H9 (cell line): ENCODE measurements at regions not wholly inside any gene's neighbourhood (a gene's known extent, or its start where the extent isn't known, plus 50 kb on each side); places are given as distances from the start of the nearest gene placed in this dataset.

Experiments used
- DNase-seq: peaks from one replicate; pipeline ENCODE4 v3.0.0-alpha.2; 2017
- H2AFZ ChIP-seq: one replicate; pipeline ENCODE4 v1.6.1; 2013; ENCODE audit warnings: mild to moderate bottlenecking, low read length, control low read depth, moderate library complexity
- H2AK5ac ChIP-seq: 2 replicates; pipeline ENCODE4 v1.6.1; 2013; ENCODE audit warnings: low read length, control low read depth, mixed read lengths; ENCODE audit not compliant: insufficient read length
- H2BK120ac ChIP-seq: one replicate; pipeline ENCODE4 v1.6.1; 2013; ENCODE audit warnings: low read depth, mild to moderate bottlenecking, low read length, control low read depth, inconsistent platforms; ENCODE audit not compliant: poor library complexity, severe bottlenecking
- H2BK12ac ChIP-seq: 2 replicates; pipeline ENCODE4 v1.6.1; 2013; ENCODE audit warnings: low read length, control low read depth, mixed read lengths, low read depth; ENCODE audit not compliant: insufficient read length
- H2BK15ac ChIP-seq: 2 replicates; pipeline ENCODE4 v1.6.1; 2013; ENCODE audit warnings: low read depth, low read length, control low read depth
- H2BK20ac ChIP-seq: one replicate; pipeline ENCODE4 v1.6.1; 2013; ENCODE audit warnings: low read depth, mild to moderate bottlenecking, low read length, control low read depth, inconsistent platforms; ENCODE audit not compliant: poor library complexity, severe bottlenecking
- H2BK5ac ChIP-seq: 2 replicates; pipeline ENCODE4 v1.6.1; 2013; ENCODE audit warnings: low read length, control low read depth, mixed read lengths; ENCODE audit not compliant: insufficient read length
- H3K14ac ChIP-seq: 2 replicates; pipeline ENCODE4 v1.6.1; 2013; ENCODE audit warnings: low read length, control low read depth; ENCODE audit not compliant: insufficient read depth
- H3K18ac ChIP-seq: 2 replicates; pipeline ENCODE4 v1.6.1; 2013; ENCODE audit warnings: low read depth, mild to moderate bottlenecking, mixed read lengths, low read length, control low read depth; ENCODE audit not compliant: insufficient read length
- H3K23ac ChIP-seq: 2 replicates; pipeline ENCODE4 v1.6.1; 2013; ENCODE audit warnings: low read length, control low read depth, mixed read lengths, low read depth; ENCODE audit not compliant: insufficient read length
- H3K23me2 ChIP-seq: 2 replicates; pipeline ENCODE4 v1.6.1; 2013; ENCODE audit warnings: low read depth, mild to moderate bottlenecking, mixed read lengths, low read length, control low read depth; ENCODE audit not compliant: insufficient read length, poor library complexity, severe bottlenecking
- H3K27ac ChIP-seq: 2 replicates; pipeline ENCODE4 v1.5.1; 2013; ENCODE audit warnings: low read length, control low read depth, mixed read lengths, low read depth; ENCODE audit not compliant: insufficient read length
- H3K27me3 ChIP-seq: 2 replicates; pipeline ENCODE4 v1.6.1; 2013; ENCODE audit warnings: low read length, control low read depth, inconsistent platforms; ENCODE audit not compliant: insufficient read depth
- H3K4ac ChIP-seq: 2 replicates; pipeline ENCODE4 v1.6.1; 2013; ENCODE audit warnings: low read depth, mild to moderate bottlenecking, control low read depth, inconsistent platforms, low read length, moderate library complexity
- H3K4me1 ChIP-seq: 2 replicates; pipeline ENCODE4 v1.6.1; 2013; ENCODE audit warnings: low read length, control low read depth, inconsistent platforms; ENCODE audit not compliant: insufficient read depth
- H3K4me2 ChIP-seq: 2 replicates; pipeline ENCODE4 v1.6.1; 2013; ENCODE audit warnings: low read length, control low read depth, mixed read lengths; ENCODE audit not compliant: insufficient read length, insufficient read depth
- H3K56ac ChIP-seq: 2 replicates; pipeline ENCODE4 v1.6.1; 2013; ENCODE audit warnings: low read depth, mild to moderate bottlenecking, mixed read lengths, low read length, control low read depth; ENCODE audit not compliant: insufficient read length
- H3K79me1 ChIP-seq: 2 replicates; pipeline ENCODE4 v1.6.1; 2013; ENCODE audit warnings: low read depth, mild to moderate bottlenecking, moderate library complexity, low read length, control low read depth, inconsistent platforms; ENCODE audit not compliant: insufficient read depth, poor library complexity, severe bottlenecking
- H3K79me2 ChIP-seq: 2 replicates; pipeline ENCODE4 v1.6.1; 2013; ENCODE audit warnings: low read length, control low read depth, inconsistent platforms; ENCODE audit not compliant: insufficient read depth
- H3K9ac ChIP-seq: 2 replicates; pipeline ENCODE4 v1.6.1; 2013; ENCODE audit warnings: low read length, control low read depth, mixed read lengths; ENCODE audit not compliant: insufficient read length; ENCODE audit errors: extremely low read depth
- H3K9me3 ChIP-seq: one replicate; pipeline ENCODE4 v1.6.1; 2013; ENCODE audit warnings: low read depth, low read length, inconsistent platforms; ENCODE audit not compliant: control insufficient read depth
- H3T11ph ChIP-seq: one replicate; pipeline ENCODE4 v1.6.1; 2013; ENCODE audit warnings: mild to moderate bottlenecking, low read length, control low read depth, inconsistent platforms
- H4K20me1 ChIP-seq: one replicate; pipeline ENCODE4 v1.6.1; 2013; ENCODE audit not compliant: control insufficient read depth, insufficient read length, insufficient read depth
- H4K5ac ChIP-seq: 2 replicates; pipeline ENCODE4 v1.6.1; 2013; ENCODE audit warnings: low read depth, mild to moderate bottlenecking, mixed read lengths, low read length, control low read depth; ENCODE audit not compliant: insufficient read length
- H4K8ac ChIP-seq: replicated peaks from 2 replicates; pipeline ENCODE4 v1.6.1; 2013; ENCODE audit warnings: low read length, control low read depth, mixed read lengths, low read depth; ENCODE audit not compliant: insufficient read length
- H4K91ac ChIP-seq: 2 replicates; pipeline ENCODE4 v1.6.1; 2013; ENCODE audit warnings: low read depth, mild to moderate bottlenecking, moderate library complexity, mixed read lengths, low read length, control low read depth; ENCODE audit not compliant: insufficient read length
- H3K27ac Mint-ChIP-seq, 3 experiments: 2 replicates in 2 of 3; 3 replicates in 1 of 3; pipeline ENCODE4 v1.8.0; 2020 to 2021; ENCODE audit warnings: mixed read lengths in 3 of 3, mild to moderate bottlenecking in 1 of 3, moderate library complexity in 1 of 3
- H3K27me3 Mint-ChIP-seq: 2 replicates; pipeline ENCODE4 v1.8.0; 2021; ENCODE audit warnings: low read depth, mild to moderate bottlenecking, moderate library complexity, mixed read lengths
- H3K36me3 Mint-ChIP-seq, 3 experiments: 2 replicates in 2 of 3; 3 replicates in 1 of 3; pipeline ENCODE4 v1.8.0; 2020 to 2021; ENCODE audit warnings: low read depth in 3 of 3, mixed read lengths in 3 of 3; ENCODE audit not compliant: insufficient read depth in 1 of 3
- H3K4me1 Mint-ChIP-seq, 2 experiments: 2 replicates each; pipeline ENCODE4 v1.8.0; 2020; ENCODE audit warnings: mixed read lengths in 2 of 2
- H3K4me3 Mint-ChIP-seq, 2 experiments: 2 replicates in 1 of 2; 3 replicates in 1 of 2; pipeline ENCODE4 v1.8.0; 2020 to 2021; ENCODE audit warnings: mild to moderate bottlenecking in 2 of 2, mixed read lengths in 2 of 2, moderate library complexity in 1 of 2
- H3K9me3 Mint-ChIP-seq, 2 experiments: 2 replicates in 1 of 2; 3 replicates in 1 of 2; pipeline ENCODE4 v1.8.0; 2020; ENCODE audit warnings: mild to moderate bottlenecking in 2 of 2, mixed read lengths in 2 of 2, moderate library complexity in 1 of 2
- CTCF ChIP-seq: fragments of 200-600 bp; sonication (generic); conservative IDR thresholded peaks from 3 replicates; pipeline ENCODE4 v1.8.0; 2021; ENCODE audit warnings: antibody characterized with exemption, mild to moderate bottlenecking
- WGBS: extraction: QIAGEN DNeasy Blood & Tissue Kit; methylation state at CpG from one replicate; pipeline ENCODE4 v1.1.7; 2013; ENCODE audit warnings: missing lambda C conversion rate, low lambda C conversion rate, mixed read lengths; ENCODE audit not compliant: insufficient read length; ENCODE audit errors: extremely low coverage; 5-methylcytosine and 5-hydroxymethylcytosine counted together

- H4K91ac ChIP-seq: no peak overlapping the region
- no peaks in the 10 kb centered on the region for H4K20me1 ChIP-seq
- H2AFZ ChIP-seq: no peak overlapping the region
- no peak overlapping the region for H3K4ac ChIP-seq
- H4K5ac ChIP-seq: no peak overlapping the region
- no peaks in the 10 kb centered on the region for H3K27me3 ChIP-seq
- no peak overlapping the region for H3K23ac ChIP-seq
- no peak overlapping the region for H3K56ac ChIP-seq
- TF ChIP-seq CTCF: no peak
- no peak overlapping the region for H3T11ph ChIP-seq
- no peak overlapping the region for H3K27ac ChIP-seq
- no peaks in the 10 kb centered on the region for H3K23me2 ChIP-seq
- no peak overlapping the region for H2AK5ac ChIP-seq
- no peaks in the 10 kb centered on the region for H3K9me3 ChIP-seq
- Mint-ChIP-seq H3K27me3 (no peaks in the 10 kb centered on the region), H3K4me3 (no peak overlapping the region), H3K9me3 (peaks cover 0 to 1% of the 10 kb centered on the region in 2 experiments; a peak in 4 of 5 replicates), H3K36me3 (peaks cover 0 to 7% (median 0%) of the 10 kb centered on the region in 3 experiments; a peak in 3 of 7 replicates), H3K4me1 (peaks cover 5 to 14% of the 10 kb centered on the region in 2 experiments), H3K27ac (no peak overlapping the region)
- no peak overlapping the region for H3K9ac ChIP-seq
- no peaks in the 10 kb centered on the region for H3K79me1 ChIP-seq
- no peak overlapping the region for H3K14ac ChIP-seq
- no peak overlapping the region for H2BK20ac ChIP-seq
- H3K79me2 ChIP-seq: no peaks in the 10 kb centered on the region
- no peak overlapping the region for H2BK120ac ChIP-seq
- no peak overlapping the region for H2BK12ac ChIP-seq
- H2BK5ac ChIP-seq: no peak overlapping the region
- no CpG with 5 or more reads among the region's 6 CpGs for WGBS
- no peak overlapping the region for H3K18ac ChIP-seq
- no peaks in the 10 kb centered on the region for H3K4me1 ChIP-seq
- H4K8ac ChIP-seq: no peak overlapping the region
- no peak overlapping the region for H2BK15ac ChIP-seq
- DNase-seq: no peak
- no peak overlapping the region for H3K4me2 ChIP-seq
Observed at GRCh38 chr18:9042766-9043481, 59.6 kb upstream of the NDUFV2 start.
